ENCODE measurements at regions not wholly inside any gene's neighbourhood (a gene's known extent, or its start where the extent isn't known, plus 50 kb on each side); places are given as distances from the start of the nearest gene placed in this dataset.

DNA sequence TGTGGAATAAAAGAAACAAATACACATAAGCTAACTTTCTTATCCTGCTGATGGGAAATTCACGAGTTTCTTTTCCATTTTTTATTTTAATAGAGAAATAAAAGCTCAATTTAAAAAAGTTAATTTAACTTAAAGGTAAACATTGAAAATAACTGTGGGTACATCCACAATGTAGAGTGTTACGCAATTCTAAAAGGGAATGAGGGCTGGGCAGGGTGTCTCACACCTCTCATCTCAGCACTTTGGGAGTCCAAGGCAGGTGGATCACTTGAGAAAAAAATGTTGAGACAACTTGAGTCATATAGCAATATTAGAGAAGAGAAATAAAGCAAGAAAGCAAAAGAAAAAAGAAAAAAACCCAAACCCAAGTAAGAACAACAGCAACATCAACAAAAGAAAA lies 207.0 kb downstream of the DIPK2A start:
- Histone ChIP-seq H3K27me3 (ENCODE audit: control insufficient read depth, insufficient read depth, low read length) (no peaks in the 10 kb centered on the region), H3K4me3 (ENCODE audit: low read depth, low read length) (no peak overlapping the region), H3K36me3 (ENCODE audit: control insufficient read depth, insufficient read depth, low read length) (no peaks in the 10 kb centered on the region)
- DNase-seq (ENCODE audit: low read depth) (peak; percentile 59), FAIRE-seq (no peak)
- TF ChIP-seq, protein P1, sequence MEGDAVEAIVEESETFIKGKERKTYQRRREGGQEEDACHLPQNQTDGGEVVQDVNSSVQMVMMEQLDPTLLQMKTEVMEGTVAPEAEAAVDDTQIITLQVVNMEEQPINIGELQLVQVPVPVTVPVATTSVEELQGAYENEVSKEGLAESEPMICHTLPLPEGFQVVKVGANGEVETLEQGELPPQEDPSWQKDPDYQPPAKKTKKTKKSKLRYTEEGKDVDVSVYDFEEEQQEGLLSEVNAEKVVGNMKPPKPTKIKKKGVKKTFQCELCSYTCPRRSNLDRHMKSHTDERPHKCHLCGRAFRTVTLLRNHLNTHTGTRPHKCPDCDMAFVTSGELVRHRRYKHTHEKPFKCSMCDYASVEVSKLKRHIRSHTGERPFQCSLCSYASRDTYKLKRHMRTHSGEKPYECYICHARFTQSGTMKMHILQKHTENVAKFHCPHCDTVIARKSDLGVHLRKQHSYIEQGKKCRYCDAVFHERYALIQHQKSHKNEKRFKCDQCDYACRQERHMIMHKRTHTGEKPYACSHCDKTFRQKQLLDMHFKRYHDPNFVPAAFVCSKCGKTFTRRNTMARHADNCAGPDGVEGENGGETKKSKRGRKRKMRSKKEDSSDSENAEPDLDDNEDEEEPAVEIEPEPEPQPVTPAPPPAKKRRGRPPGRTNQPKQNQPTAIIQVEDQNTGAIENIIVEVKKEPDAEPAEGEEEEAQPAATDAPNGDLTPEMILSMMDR (IDR thresholded peaks at IDR 0.05; ENCODE audit: insufficient read depth, low read length, severe bottlenecking) = no peak

GRCh38 chr3:144181062-144181461 lies 209.4 kb downstream of the DIPK2A start:
- H3K36me3 ChIP-seq (ENCODE audit: control insufficient read depth, insufficient read depth, low read length) = no peaks in the 10 kb centered on the region
- DNase-seq (ENCODE audit: low read depth) = no peak
- TF ChIP-seq, protein P1 (IDR thresholded peaks at IDR 0.05; ENCODE audit: insufficient read depth, low read length, severe bottlenecking) = no peak
- no peaks in the 10 kb centered on the region for H3K27me3 ChIP-seq (ENCODE audit: control insufficient read depth, insufficient read depth, low read length)
- no peak overlapping the region for H3K4me3 ChIP-seq (ENCODE audit: low read depth, low read length)
- no peak for FAIRE-seq

DNA sequence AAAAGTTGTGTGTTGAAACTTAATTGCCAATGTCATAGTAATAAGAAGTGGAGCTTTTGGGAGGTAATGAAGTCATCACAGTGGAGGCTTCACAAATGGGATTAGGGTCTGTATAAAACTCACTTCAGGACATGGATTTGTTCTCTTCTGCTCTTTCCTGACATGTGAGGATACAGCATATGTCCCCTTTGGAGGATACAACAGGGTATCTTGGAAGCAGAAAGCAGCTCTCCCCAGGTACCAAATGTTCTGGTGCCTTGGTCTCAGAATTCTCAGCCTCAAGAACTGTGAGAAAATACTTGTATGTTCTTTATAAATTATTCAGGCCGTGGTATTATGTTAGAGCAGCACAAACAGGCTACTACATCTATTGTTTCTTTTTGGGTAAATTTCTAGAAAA lies 210.9 kb downstream of the DIPK2A start:
- FAIRE-seq (no peak), DNase-seq (ENCODE audit: low read depth) (no peak)
- H3K4me3 ChIP-seq (ENCODE audit: low read depth, low read length) = no peak overlapping the region
- no peaks in the 10 kb centered on the region for H3K36me3 ChIP-seq (ENCODE audit: control insufficient read depth, insufficient read depth, low read length)
- no peaks in the 10 kb centered on the region for H3K27me3 ChIP-seq (ENCODE audit: control insufficient read depth, insufficient read depth, low read length)
- TF ChIP-seq, protein P1 (IDR thresholded peaks at IDR 0.05; ENCODE audit: insufficient read depth, low read length, severe bottlenecking) = no peak

DNA sequence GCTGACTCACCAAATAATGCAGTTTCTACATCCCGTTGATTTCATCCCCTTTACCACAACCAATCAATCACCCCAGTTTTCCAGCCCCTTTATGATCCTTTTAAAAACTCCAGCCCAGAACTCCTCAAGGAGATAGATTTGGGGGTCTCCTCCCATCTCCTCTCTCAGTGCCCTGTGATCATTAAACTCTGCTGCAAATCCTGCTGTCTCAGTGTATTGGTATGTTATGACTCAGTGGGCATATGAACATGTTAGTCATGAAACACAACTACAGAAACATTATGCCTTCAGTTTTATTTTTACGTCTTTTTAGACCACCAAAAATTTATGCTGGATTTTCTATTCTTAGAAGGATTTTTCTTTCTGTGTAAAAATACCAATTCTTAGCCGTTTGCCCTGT lies 213.7 kb downstream of the DIPK2A start:
- Histone ChIP-seq H3K27me3 (ENCODE audit: control insufficient read depth, insufficient read depth, low read length) (no peaks in the 10 kb centered on the region), H3K4me3 (ENCODE audit: low read depth, low read length) (no peak overlapping the region), H3K36me3 (ENCODE audit: control insufficient read depth, insufficient read depth, low read length) (no peaks in the 10 kb centered on the region)
- DNase-seq (ENCODE audit: low read depth) = peak; percentile 51
- no peak for FAIRE-seq
- TF ChIP-seq, protein P1 (IDR thresholded peaks at IDR 0.05; ENCODE audit: insufficient read depth, low read length, severe bottlenecking) = no peak

DNA sequence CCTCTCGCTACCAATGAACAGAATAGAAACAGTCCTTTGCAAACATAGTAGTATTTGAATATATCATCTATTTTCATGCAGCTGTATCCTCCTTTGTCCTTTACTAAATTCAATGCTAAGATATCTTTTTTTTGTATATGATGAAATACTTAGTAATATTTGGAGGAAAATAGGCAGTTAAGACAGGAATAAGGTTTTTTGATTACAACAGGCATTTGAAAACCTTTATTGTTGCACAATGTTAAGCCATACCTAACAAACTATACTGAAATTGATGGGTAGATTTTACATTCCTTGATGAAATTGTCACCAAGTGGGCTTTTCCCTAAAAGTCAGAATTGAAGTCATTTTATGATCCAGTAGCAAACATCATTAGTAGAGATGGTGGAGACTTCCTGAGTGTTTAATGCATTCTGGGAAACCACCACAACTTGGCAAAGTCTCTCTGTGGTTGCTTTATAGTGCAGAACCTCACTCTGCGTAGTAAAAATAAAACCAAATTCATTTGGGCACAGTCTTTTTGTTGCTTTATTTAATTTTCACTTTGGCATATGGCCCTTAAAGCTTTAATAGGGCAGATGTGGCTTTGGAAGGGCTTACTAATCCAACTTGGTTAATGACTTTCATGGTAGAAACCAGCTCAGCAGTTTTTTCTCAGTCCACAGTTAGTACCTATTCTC lies 216.0 kb downstream of the DIPK2A start:
- Histone ChIP-seq H3K4me3 (ENCODE audit: low read depth, low read length) (no peak overlapping the region), H3K36me3 (ENCODE audit: control insufficient read depth, insufficient read depth, low read length) (no peaks in the 10 kb centered on the region), H3K27me3 (ENCODE audit: control insufficient read depth, insufficient read depth, low read length) (no peaks in the 10 kb centered on the region)
- TF ChIP-seq, protein P1 (IDR thresholded peaks at IDR 0.05; ENCODE audit: insufficient read depth, low read length, severe bottlenecking) = no peak
- DNase-seq (ENCODE audit: low read depth) = no peak
- no peak for FAIRE-seq

DNA sequence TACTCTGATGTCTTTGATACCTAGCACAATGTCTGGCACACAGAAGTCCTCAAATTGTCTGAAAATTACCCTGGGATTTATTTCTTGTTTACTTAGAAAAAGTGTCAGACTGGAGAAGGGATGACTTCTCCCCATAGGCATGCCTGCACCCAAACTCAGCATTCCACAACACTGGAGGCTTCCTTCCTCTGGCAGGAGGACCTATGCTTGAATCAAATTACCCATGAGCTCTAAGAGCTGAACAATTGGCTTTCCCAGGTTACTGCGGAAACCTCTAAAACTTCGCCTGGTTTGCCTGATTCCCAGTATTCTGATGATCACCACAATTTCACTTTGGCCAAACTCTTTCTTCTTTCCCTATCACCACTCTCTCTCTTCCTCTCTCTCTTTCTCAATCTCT lies 217.4 kb downstream of the DIPK2A start:
- FAIRE-seq = no peak
- TF ChIP-seq, protein P1 (IDR thresholded peaks at IDR 0.05; ENCODE audit: insufficient read depth, low read length, severe bottlenecking) = no peak
- Histone ChIP-seq H3K36me3 (ENCODE audit: control insufficient read depth, insufficient read depth, low read length) (no peaks in the 10 kb centered on the region), H3K27me3 (ENCODE audit: control insufficient read depth, insufficient read depth, low read length) (no peaks in the 10 kb centered on the region), H3K4me3 (ENCODE audit: low read depth, low read length) (no peak overlapping the region)
- peak; percentile 32 for DNase-seq (ENCODE audit: low read depth)
